ENCODE measurements at regions not wholly inside any gene's neighbourhood (a gene's known extent, or its start where the extent isn't known, plus 50 kb on each side); places are given as distances from the start of the nearest gene placed in this dataset.

- no peaks in the 10 kb centered on the region for H3K36me3 ChIP-seq (ENCODE audit: insufficient read depth)
- no peak for TF ChIP-seq NANOG (IDR thresholded peaks at IDR 0.05; ENCODE audit: borderline replicate concordance)
- TF ChIP-seq EZH2 (IDR thresholded peaks at IDR 0.05; ENCODE audit: low read depth, unreplicated experiment) = no peak
- no peak for TF ChIP-seq CTCF (conservative IDR thresholded peaks at IDR 0.05; ENCODE audit: low read depth in 2 of 2)
- no peak for TF ChIP-seq JUNB (IDR thresholded peaks at IDR 0.05; ENCODE audit: unreplicated experiment)
- no peak for TF ChIP-seq EZH2phosphoT487 (IDR thresholded peaks at IDR 0.05; ENCODE audit: unreplicated experiment)
- no peak for TF ChIP-seq STAT1 (IDR thresholded peaks at IDR 0.05; ENCODE audit: unreplicated experiment)
- TF ChIP-seq ZNF331 (CRISPR knock-in tag; IDR thresholded peaks at IDR 0.05; ENCODE audit: low read depth) = no peak
- TF ChIP-seq ZNF114 (CRISPR knock-in tag; IDR thresholded peaks at IDR 0.05) = no peak
- TF ChIP-seq CREB1 (CRISPR knock-in tag; IDR thresholded peaks at IDR 0.05; ENCODE audit: low read depth) = no peak
- TF ChIP-seq ZNF462 (CRISPR knock-in tag; IDR thresholded peaks at IDR 0.05) = no peak
Measured at GRCh38 chrX:113747274-113747973, 836.5 kb upstream of the HTR2C start.

More at GRCh38 chrX:113747274-113747973, 836.5 kb upstream of the HTR2C start:
- Mint-ChIP-seq H3K4me3 (no peak overlapping the region), H3K4me1 (no peaks in the 10 kb centered on the region), H3K36me3 (ENCODE audit: low read depth) (no peaks in the 10 kb centered on the region), H3K9me3 (no peaks in the 10 kb centered on the region), H3K27ac (no peak overlapping the region), H3K27me3 (ENCODE audit: insufficient read depth, low read depth, poor library complexity) (no peaks in the 10 kb centered on the region)
- Histone ChIP-seq H3F3A (replicated peaks; ENCODE audit: low read depth) (no peaks in the 10 kb centered on the region), H3K79me2 (replicated peaks; ENCODE audit: insufficient read depth) (no peaks in the 10 kb centered on the region), H2AFZ (no peak overlapping the region), H3K4me3 (no peak overlapping the region), H3K4me1 (ENCODE audit: insufficient read depth) (no peaks in the 10 kb centered on the region), H3K4me2 (no peak overlapping the region), H3K27me3 (ENCODE audit: insufficient read depth) (no peaks in the 10 kb centered on the region), H3K27ac (ENCODE audit: low read depth) (no peak overlapping the region), H4K20me1 (replicated peaks; ENCODE audit: insufficient read depth) (no peaks in the 10 kb centered on the region), H3K9me2 (ENCODE audit: insufficient read depth) (no peaks in the 10 kb centered on the region)
- DNase-seq (ENCODE audit: low spot score) (no peak), ATAC-seq (no peak)

All from GM23338 (cell line).